DMS153 (cell line): ENCODE measurements at regions not wholly inside any gene's neighbourhood (a gene's known extent, or its start where the extent isn't known, plus 50 kb on each side); places are given as distances from the start of the nearest gene placed in this dataset.
"Not testable (repeated sequence)": the region's sequence is repeated elsewhere in the genome, so short reads cannot be mapped to it uniquely, and the experiment has no call there.

Experiments
- DNase-seq: peaks from one replicate; lab custom pipeline; 2025; lab: John Stamatoyannopoulos, UW

GRCh38 chr10:70990156-70990555 lies 101.8 kb upstream of the PCBD1 start:
- DNase-seq, result not testable (repeated sequence)

DNA sequence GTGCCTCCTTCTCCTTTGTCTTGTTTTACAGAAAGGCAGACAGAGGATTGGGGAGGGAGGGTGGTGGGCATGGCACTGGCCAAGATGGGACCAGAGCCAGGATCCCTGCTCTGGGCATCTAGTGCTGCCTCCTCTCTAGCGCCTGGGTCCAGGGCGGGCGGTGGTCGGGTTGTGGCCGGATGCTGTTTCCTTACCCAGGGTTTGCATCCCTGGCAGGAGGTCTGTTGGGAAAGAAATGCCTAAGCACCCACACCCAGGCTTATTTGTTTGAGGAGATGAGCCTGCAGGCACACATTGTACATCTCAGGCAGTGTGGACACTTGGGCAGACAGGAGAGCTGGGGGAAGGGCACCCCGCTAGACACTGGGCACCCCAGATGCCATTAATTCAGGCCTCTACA lies 102.3 kb upstream of the PCBD1 start:
- DNase-seq, result no peak

DNA sequence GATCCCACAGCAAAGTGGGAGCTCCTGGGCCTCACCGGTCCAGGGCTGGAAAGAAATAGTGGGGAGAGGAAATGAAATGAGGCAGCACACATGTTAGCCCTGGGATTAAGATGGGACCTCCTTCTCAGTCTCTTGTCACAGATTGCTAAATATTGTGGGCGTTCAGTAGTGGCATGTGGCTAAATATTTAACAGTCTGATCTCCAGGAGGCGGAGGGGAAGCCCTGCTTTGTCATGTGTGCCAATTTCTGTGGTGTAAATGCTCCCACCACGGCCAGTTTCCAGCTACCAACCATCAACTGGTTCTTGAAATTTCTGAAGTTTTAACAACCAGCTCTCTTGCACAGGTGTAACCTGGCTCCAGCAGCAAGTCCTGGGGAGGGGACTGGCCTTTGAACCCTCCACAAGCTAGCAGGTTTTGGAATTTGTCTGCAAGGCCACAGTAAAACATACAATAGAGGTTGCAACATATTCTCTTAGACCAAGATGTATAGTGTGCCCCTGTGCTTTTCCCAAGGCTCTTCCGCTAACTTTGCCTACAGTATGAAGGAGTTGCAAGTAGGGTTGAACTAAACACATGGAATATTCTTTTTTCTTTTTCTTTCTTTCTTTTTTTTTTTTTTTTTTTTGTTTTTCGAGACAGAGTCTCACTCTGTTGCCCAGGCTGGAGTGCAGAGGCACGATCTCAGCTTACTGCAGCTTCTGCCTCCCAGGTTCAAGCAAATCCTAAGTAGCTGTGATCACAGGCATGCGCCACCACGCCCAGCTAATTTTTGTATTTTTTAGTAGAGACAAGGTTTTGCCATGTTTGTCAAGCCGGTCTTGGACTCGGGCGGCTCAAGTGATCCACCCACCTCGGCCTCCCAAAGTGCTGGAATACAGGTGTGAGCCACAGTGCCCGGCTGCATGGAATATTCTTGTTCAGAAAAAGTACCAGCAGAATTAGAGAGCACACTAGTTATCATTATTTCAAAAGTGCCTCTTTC lies 103.1 kb upstream of the PCBD1 start:
- no peak for DNase-seq

DNA sequence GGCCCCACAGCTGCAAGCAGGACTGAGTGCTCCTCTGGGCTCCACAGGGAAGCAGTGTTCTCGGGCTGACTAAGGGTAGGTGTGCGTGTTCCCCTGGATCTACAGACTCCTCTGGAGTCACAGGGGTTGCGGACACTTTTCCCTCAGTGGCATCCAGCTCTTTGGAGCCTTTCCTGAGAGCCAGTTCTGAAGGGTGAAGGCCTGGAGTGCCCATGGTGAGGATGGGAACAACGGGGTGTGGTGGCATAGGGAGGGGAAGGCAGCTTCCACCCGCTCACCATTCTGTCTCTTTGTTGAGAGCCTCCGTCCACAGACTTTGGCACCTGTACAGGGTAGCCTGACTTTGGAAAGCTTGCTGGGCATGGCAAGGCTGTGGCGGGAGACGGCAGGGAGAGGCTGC lies 104.1 kb upstream of the PCBD1 start:
- DNase-seq, result no peak

GRCh38 chr10:70993051-70993450 lies 104.7 kb upstream of the PCBD1 start:
- no peak for DNase-seq

DNA sequence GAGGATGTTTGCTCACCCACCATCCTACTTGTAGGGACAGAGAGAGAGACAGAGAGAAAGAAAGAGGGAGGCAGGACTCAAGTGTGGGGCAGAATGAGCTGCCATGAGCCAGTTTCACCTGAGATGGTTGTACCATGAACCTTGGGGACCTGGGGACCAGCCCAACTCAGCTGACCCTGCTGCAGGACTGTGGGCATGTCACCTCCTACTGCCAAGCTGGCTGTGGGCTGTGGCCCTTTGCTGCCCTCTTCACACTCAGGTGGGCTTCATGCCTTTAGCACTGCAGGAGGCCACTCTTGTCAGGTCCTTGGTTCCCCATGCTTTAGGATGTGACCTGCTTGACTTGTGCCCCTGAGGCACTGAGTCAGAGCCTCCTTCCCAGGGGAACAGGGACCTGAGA lies 108.2 kb upstream of the PCBD1 start:
- DNase-seq, result no peak

DNA sequence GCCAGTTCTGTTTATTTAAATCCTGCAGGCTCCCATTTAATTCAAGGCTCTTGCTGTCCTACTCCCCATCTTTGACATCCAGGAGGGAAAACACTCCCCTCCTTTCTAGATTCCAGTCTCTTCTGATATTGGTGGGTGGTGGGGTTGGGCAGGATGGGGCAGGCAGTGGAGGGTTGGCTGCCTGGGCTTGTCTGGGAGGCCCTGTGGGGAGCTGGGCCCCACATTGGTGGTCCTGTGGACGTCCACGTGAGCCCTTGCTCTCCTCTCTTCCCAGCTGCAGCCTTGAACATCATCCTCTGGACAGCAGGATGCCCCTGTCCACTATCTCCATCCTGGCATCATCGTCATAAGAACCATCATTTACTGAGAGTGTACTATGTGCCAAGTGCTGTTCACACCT lies 108.9 kb upstream of the PCBD1 start:
- no peak for DNase-seq

GRCh38 chr10:70998086-70998485 lies 109.7 kb upstream of the PCBD1 start:
- no peak for DNase-seq

DNA sequence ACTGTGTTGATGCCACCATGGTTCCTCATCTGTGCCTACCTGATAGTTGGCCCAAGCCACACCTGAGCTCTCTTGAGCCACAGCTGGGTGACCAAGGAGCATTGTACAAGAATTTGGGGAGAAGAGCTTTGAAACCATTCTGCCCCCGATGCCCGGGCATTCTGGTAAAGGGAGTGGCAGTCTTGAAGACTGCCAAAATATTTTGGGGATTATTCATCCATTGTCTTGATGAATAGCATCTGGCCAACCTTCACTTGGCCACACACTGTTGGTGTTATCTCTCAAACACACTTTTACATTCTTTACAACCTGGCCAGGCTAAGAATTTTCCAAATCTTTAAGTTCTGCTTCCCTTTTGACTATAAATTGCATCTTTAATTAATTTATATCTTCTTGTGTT lies 113.1 kb upstream of the PCBD1 start:
- DNase-seq, result no peak

GRCh38 chr10:71004176-71005075 lies 116.1 kb upstream of the PCBD1 start:
- no peak for DNase-seq

- DNase-seq, result no peak
Measured at GRCh38 chr10:71005337-71006305, 117.3 kb upstream of the PCBD1 start.

DNA sequence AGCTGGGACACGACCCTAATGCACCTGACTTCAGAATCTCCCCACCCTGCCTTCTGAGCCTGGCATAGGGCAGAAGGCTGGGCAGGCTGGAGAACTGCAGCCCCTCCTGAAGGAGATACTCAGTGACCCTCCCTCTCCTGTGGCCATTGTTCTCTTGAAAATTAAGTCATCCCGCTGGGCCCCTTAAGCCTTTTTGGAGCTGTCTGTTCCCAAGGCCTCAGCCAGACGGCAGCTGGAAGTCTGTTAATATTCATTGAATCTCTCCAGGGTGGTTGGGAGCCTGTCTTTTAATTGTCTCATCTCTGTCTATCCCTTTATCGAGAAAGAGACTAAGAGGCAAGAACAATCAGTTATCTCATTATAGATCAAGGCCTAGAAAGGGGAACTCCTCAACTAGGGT lies 118.1 kb upstream of the PCBD1 start:
- DNase-seq, result no peak

DNA sequence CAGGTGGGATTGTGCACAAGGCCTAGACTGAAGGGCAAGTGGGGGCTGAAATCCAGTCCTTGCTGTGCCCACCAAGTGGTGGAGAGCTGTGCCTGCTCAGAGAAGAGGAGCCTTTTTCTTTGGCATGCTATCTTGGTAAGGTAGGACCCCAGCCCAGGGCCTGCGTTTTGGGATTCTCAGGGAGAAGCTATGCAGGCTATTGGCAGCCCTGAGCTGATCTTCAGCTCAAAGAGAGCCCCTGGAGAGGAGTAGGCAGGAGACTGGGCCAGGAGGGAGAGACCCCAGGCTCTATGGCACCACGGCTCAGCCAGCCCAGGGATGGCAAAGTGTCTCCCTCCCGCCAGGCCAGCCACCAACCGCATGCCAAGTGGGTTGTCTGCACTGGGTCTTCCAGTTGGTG lies 119.2 kb upstream of the PCBD1 start:
- DNase-seq, result no peak

- no peak for DNase-seq
Measured at GRCh38 chr10:71008150-71008549, 119.8 kb upstream of the PCBD1 start.

DNA sequence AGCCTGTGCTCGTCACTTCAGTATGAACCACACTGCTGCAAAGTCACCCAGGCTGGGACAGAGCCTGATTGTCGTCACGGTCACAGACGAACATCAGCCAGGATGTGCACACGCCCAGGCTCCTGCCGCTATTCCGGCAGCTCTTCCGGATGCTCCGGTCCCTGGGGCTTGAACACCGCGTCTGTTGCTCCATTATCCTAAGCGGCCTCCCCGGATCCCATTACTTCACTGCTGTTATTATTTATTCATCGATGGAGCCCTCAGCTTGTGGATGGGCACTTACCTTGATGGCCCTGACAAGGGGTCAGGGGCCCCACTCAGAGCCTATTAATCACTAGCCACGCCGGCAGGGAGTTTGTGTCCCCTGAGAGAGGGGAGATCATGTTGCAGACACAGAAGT lies 120.8 kb upstream of the PCBD1 start:
- no peak for DNase-seq

DNA sequence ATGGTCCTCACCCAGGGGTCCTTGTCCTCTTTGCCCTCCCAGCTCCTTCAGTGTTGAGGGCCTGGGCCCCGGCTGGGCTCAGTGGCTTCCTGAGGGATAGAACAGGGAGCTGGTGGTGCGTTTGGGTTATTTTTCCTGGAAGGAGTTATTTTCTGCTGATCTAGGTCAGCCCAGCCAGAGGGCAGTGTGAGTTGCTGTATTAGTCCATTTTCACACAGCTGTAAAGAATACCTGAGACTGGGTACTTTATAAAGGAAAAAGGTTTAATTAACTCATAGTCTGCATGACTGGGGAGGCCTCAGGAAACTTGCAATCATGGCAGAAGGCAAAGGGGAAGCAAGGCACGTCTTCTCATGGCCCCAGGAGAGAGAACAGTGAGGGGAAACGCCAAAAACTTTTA lies 122.4 kb upstream of the PCBD1 start:
- no peak for DNase-seq

DNA sequence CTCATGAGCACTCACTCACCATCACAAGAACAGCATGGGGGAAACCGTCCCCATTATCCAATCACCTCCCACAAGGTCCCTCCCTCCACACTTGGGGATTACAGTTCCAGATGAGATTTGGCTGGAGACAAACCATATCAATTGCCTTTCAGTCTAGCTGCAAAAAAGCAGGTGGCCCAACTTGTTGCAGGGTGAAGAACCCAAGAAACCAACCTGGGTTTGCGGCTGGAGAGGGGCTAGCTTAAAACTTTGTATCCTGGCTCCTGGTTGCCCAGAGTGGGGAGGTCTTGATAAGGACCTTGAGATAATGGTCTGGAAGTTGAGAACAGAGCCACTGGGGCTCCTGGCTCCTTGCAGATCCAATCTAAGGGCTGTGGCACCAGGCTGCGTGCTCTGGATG lies 122.8 kb upstream of the PCBD1 start:
- no peak for DNase-seq

DNA sequence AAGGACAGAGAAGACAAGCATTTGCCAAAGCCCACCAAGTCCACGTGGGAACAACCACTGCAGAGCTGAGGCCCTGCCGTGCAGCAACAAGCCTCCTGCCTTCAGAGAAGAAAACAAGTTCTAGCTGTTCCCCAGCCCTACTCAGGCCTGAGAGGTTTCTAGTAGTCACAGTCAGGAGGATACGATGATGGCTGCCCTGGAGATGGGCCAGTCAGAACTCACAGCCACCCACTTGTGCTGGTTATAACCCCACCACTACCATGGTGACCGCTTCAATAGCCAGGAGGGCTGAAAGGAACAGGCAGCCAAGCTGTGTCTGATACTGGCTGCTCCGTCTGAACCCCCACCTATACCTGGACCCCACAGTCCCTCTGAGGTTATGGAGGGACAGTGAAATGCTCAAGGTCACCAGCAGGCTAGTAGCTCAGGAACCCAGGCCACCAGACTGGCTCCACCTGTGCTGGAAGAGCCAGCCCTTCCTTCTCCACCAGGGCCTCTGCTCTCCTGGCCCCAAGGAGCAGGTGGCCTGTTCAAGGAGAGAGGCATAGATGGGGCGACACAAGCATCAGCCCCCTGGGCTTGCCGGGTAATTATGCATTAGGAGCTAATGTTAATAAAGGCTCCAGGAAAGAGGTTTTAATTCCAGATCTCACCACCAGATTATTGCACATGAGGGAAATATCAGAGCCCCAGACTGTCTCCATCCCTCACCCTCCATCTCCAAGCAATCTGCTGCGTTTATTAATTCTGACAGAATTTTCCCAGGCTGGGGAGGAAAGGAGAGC lies 125.8 kb upstream of the PCBD1 start:
- DNase-seq, result no peak

DNA sequence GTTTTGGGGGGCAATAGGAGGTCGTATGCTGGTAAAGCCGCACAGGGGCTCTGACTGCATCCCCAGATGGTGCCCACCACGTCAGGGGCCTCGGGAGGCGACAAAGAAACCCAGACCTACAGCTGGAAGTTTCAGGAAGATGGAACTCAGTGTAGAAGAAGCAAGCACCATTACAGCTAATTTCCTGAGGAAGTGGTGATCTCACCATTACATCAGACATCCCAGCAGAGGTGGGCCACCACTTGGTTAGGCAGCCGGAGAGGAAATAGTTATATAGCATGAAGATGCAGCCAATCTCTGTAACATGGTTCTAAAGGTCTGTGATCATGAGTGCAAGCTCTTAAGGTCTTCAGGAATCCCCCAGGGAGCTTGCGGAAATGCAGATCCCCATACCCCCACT lies 127.3 kb upstream of the PCBD1 start:
- no peak for DNase-seq

DNA sequence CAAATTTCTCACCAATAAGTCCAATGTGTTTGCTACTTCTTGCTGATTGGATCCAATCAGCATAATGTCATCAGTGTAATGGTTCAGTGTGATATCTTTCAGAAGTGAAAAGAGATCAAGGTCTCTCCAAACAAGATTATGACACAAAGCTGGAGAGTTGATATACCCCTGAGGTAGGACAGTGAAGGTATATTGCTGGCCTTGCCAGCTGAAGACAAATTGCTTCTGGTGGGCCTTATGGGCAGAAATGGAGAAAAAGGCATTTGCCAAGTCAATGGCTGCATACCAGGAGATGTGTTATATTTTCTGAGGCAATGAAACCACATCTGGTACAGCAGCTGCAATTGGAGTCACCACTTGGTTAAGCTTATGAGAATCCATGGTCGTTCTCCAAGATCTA lies 131.7 kb upstream of the PCBD1 start:
- DNase-seq, result not testable (repeated sequence)

DNA sequence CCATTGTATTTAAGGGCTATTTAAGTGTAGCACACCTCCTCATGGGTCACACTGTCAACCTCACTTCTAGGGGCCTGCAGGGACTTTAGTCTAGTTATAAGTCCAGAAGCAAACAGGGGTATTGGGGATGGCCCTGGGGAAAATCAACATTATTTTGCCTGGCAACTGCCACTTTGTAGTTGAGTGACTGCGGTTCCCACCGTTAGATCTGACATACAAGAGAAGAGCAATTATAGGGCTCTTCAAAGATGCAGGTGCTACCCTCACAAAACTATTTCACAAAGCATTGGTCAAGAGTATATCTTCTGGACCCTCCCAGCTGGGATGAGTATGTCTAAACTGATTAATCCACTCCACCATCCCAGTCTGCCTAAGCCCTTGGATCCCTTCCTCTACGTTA lies 133.0 kb upstream of the PCBD1 start:
- no peak for DNase-seq
